ENCODE measurements at regions not wholly inside any gene's neighbourhood (a gene's known extent, or its start where the extent isn't known, plus 50 kb on each side); places are given as distances from the start of the nearest gene placed in this dataset.
"Not testable (repeated sequence)": the region's sequence is repeated elsewhere in the genome, so short reads cannot be mapped to it uniquely, and the experiment has no call there.

- intact Hi-C loops (cut with DNase I), result no loop called here
- no peaks in the 10 kb centered on the region for H3K27me3 ChIP-seq
- H3K9me3 ChIP-seq, result no peaks in the 10 kb centered on the region
- no peaks in the 10 kb centered on the region for H3K4me1 ChIP-seq
- 19 to 45% methylated on average over 1 of the region's 1 CpG for WGBS, 2 donors
- no peak for DNase-seq
- H3K4me3 ChIP-seq (replicated peaks in 1 of 3), result no peak overlapping the region
- H3K27ac ChIP-seq, result no peak overlapping the region
- no peaks in the 10 kb centered on the region for H3K36me3 ChIP-seq
- no peak for TF ChIP-seq CTCF (IDR thresholded peaks at IDR 0.05)
- TF ChIP-seq POLR2A (IDR thresholded peaks at IDR 0.05), result no peak
Observed at GRCh38 chr2:125656190-125656589, 999.8 kb upstream of the GYPC start.

- intact Hi-C loops (cut with DNase I), result no loop called here
- H3K4me3 ChIP-seq (replicated peaks in 1 of 3), result no peak overlapping the region
- no peak for DNase-seq
- H3K9me3 ChIP-seq, result no peaks in the 10 kb centered on the region
- TF ChIP-seq CTCF (IDR thresholded peaks at IDR 0.05), result no peak
- no peak for TF ChIP-seq POLR2A (IDR thresholded peaks at IDR 0.05)
- H3K4me1 ChIP-seq, result no peaks in the 10 kb centered on the region
- 84 to 92% methylated on average over 5 of the region's 5 CpGs for WGBS, 2 donors
- H3K36me3 ChIP-seq, result no peaks in the 10 kb centered on the region
- H3K27ac ChIP-seq, result no peak overlapping the region
- no peaks in the 10 kb centered on the region for H3K27me3 ChIP-seq
Observed at GRCh38 chr2:125658583-125658982, 997.4 kb upstream of the GYPC start.

- intact Hi-C loops (cut with DNase I); H3K9me3 ChIP-seq; H3K4me3 ChIP-seq (replicated peaks in 1 of 3); H3K27ac ChIP-seq; DNase-seq; H3K27me3 ChIP-seq; H3K36me3 ChIP-seq; H3K4me1 ChIP-seq: not testable (repeated sequence)
- 40 to 69% methylated on average over 1 of the region's 1 CpG for WGBS, 2 donors
Observed at GRCh38 chr2:125660369-125660768, 995.6 kb upstream of the GYPC start.

GRCh38 chr2:125667630-125668029, 988.3 kb upstream of the GYPC start:
- TF ChIP-seq CTCF (IDR thresholded peaks at IDR 0.05), result no peak

GRCh38 chr2:125679903-125680302, 976.1 kb upstream of the GYPC start:
- no peak overlapping the region for H3K27ac ChIP-seq
- H3K9me3 ChIP-seq, result no peaks in the 10 kb centered on the region
- TF ChIP-seq POLR2A (IDR thresholded peaks at IDR 0.05) (no peak), CTCF (IDR thresholded peaks at IDR 0.05) (no peak)
- no peaks in the 10 kb centered on the region for H3K4me1 ChIP-seq
- no peaks in the 10 kb centered on the region for H3K27me3 ChIP-seq
- no peak overlapping the region for H3K4me3 ChIP-seq (replicated peaks in 1 of 3)
- intact Hi-C loops (cut with DNase I), result no loop called here
- WGBS, 2 donors, result 83 to 84% methylated on average over 4 of the region's 4 CpGs
- no peak for DNase-seq
- no peaks in the 10 kb centered on the region for H3K36me3 ChIP-seq

More at GRCh38 chr2:125667630-125668029, 988.3 kb upstream of the GYPC start:
- WGBS, 2 donors, result 76% methylated on average over 3 of the region's 3 CpGs
- H3K4me3 ChIP-seq (replicated peaks in 1 of 3), result no peak overlapping the region
- intact Hi-C loops (cut with DNase I), result no loop called here
- no peaks in the 10 kb centered on the region for H3K36me3 ChIP-seq
- DNase-seq, result no peak
- no peaks in the 10 kb centered on the region for H3K9me3 ChIP-seq
- no peak overlapping the region for H3K27ac ChIP-seq
- H3K4me1 ChIP-seq, result no peaks in the 10 kb centered on the region
- H3K27me3 ChIP-seq, result no peaks in the 10 kb centered on the region

GRCh38 chr2:125680809-125681208, 975.1 kb upstream of the GYPC start:
- H3K4me3 ChIP-seq (replicated peaks in 1 of 3), result no peak overlapping the region
- no peak for DNase-seq
- no peaks in the 10 kb centered on the region for H3K4me1 ChIP-seq
- no peaks in the 10 kb centered on the region for H3K27me3 ChIP-seq
- H3K27ac ChIP-seq, result no peak overlapping the region
- no peaks in the 10 kb centered on the region for H3K36me3 ChIP-seq
- TF ChIP-seq CTCF (IDR thresholded peaks at IDR 0.05), result no peak
- no peak for TF ChIP-seq POLR2A (IDR thresholded peaks at IDR 0.05)
- WGBS, 2 donors, result 79 to 80% methylated on average over 4 of the region's 4 CpGs
- intact Hi-C loops (cut with DNase I), result no loop called here
- no peaks in the 10 kb centered on the region for H3K9me3 ChIP-seq
